ENCODE measurements at regions not wholly inside any gene's neighbourhood (a gene's known extent, or its start where the extent isn't known, plus 50 kb on each side); places are given as distances from the start of the nearest gene placed in this dataset.
"Not testable (repeated sequence)": the region's sequence is repeated elsewhere in the genome, so short reads cannot be mapped to it uniquely, and the experiment has no call there.

DNA sequence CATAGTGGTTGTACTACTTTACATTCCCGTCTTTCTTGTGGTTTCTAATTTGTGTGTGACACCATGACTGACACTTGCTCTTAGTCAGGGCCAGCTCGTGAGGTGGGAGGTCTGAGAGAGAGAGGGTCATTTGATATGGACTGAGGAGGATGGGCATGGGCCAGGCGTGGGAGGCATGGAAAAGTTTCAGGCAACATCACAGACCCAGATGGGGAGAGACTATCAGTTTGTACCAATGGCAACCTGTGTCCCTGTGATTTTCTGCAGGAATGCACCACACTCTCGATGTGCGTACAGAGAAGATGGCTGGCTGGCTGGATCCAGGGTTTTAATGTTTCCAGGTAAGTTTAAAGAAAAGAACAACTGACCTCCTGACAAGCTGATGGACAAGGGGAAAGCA is 273.6 kb downstream of the CYRIA start:
- TF ChIP-seq, protein P1, sequence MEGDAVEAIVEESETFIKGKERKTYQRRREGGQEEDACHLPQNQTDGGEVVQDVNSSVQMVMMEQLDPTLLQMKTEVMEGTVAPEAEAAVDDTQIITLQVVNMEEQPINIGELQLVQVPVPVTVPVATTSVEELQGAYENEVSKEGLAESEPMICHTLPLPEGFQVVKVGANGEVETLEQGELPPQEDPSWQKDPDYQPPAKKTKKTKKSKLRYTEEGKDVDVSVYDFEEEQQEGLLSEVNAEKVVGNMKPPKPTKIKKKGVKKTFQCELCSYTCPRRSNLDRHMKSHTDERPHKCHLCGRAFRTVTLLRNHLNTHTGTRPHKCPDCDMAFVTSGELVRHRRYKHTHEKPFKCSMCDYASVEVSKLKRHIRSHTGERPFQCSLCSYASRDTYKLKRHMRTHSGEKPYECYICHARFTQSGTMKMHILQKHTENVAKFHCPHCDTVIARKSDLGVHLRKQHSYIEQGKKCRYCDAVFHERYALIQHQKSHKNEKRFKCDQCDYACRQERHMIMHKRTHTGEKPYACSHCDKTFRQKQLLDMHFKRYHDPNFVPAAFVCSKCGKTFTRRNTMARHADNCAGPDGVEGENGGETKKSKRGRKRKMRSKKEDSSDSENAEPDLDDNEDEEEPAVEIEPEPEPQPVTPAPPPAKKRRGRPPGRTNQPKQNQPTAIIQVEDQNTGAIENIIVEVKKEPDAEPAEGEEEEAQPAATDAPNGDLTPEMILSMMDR (IDR thresholded peaks at IDR 0.05) = no peak
- TF ChIP-seq POLR2A (IDR thresholded peaks at IDR 0.05) = no peak
- intact Hi-C loops (cut with DNase I) = no loop called here
- Histone ChIP-seq H3K27me3 (no peaks in the 10 kb centered on the region), H3K9me3 (replicated peaks in 1 of 3) (no peaks in the 10 kb centered on the region), H3K4me3 (no peak overlapping the region), H3K27ac (no peak overlapping the region), H3K4me1 (replicated peaks in 1 of 2) (no peaks in the 10 kb centered on the region), H3K36me3 (replicated peaks in 1 of 2) (no peaks in the 10 kb centered on the region)
- DNase-seq = no peak
- WGBS, 4 donors = 73 to 86% (median 80%) methylated on average over 5 of the region's 5 CpGs

DNA sequence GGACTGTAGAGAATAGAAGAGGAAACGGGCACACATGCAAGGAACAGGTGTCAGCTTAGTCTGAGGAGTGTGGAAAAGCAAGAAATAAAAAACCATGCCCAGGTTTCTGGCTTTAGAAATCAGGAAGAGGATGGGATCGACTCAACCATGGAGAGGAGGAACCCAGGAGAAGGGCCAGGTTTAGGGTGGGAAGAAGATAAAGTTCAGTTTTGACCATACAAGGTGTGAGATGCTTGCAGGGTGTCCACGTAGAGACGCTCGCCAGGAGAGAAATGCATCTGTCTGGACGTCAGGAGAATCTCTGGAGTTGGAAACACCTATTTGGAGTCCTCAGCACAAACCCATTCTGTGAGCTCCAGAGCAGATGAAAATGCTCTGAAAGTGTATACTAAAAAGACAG is 275.1 kb downstream of the CYRIA start:
- DNase-seq = no peak
- TF ChIP-seq, protein P1 (IDR thresholded peaks at IDR 0.05) = no peak
- no peak for TF ChIP-seq POLR2A (IDR thresholded peaks at IDR 0.05)

DNA sequence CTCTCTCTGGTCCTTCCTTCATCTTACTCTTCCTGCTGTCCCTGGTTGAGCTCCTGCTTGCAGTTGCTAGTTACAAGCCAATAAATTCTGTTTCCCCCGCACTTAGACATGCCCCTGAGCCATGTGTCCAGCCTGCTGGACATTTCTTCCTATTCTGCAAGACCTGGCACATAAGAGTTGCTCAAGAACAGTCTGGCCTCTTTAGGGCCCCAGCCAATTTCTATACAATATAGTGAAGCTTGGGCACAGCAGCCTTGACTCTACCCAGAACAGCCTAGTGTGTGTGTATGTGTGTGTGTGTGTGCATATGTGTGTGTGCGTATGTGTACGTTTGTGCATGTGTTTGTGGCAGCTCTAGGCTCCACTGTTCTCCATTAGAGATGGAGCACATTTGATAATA is 276.0 kb downstream of the CYRIA start:
- 73 to 91% (median 79%) methylated on average over 3 of the region's 3 CpGs for WGBS, 4 donors
- TF ChIP-seq, protein P1 (IDR thresholded peaks at IDR 0.05) = no peak
- TF ChIP-seq POLR2A (IDR thresholded peaks at IDR 0.05) = no peak
- Histone ChIP-seq H3K27ac (no peak overlapping the region), H3K4me1 (replicated peaks in 1 of 2) (no peaks in the 10 kb centered on the region), H3K27me3 (no peaks in the 10 kb centered on the region), H3K36me3 (replicated peaks in 1 of 2) (no peaks in the 10 kb centered on the region), H3K4me3 (no peak overlapping the region), H3K9me3 (replicated peaks in 1 of 3) (no peaks in the 10 kb centered on the region)
- DNase-seq = no peak
- intact Hi-C loops (cut with DNase I) = no loop called here

More for the DNA sequence above, 275.1 kb downstream of the CYRIA start:
- 79 to 87% (median 82%) methylated on average over 6 of the region's 6 CpGs for WGBS, 4 donors
- Histone ChIP-seq H3K27me3 (no peaks in the 10 kb centered on the region), H3K4me3 (no peak overlapping the region), H3K4me1 (replicated peaks in 1 of 2) (no peaks in the 10 kb centered on the region), H3K9me3 (replicated peaks in 1 of 3) (no peaks in the 10 kb centered on the region), H3K36me3 (replicated peaks in 1 of 2) (no peaks in the 10 kb centered on the region), H3K27ac (no peak overlapping the region)
- intact Hi-C loops (cut with DNase I) = no loop called here

- H3K4me1 ChIP-seq (replicated peaks in 1 of 2); H3K36me3 ChIP-seq (replicated peaks in 1 of 2); H3K27me3 ChIP-seq; H3K4me3 ChIP-seq; intact Hi-C loops (cut with DNase I); DNase-seq; H3K27ac ChIP-seq; H3K9me3 ChIP-seq (replicated peaks in 1 of 3): not testable (repeated sequence)
- WGBS, 4 donors = 89 to 94% (median 92%) methylated on average over 16 of the region's 16 CpGs
Observed at GRCh38 chr2:16388199-16388830, 277.3 kb downstream of the CYRIA start.

DNA sequence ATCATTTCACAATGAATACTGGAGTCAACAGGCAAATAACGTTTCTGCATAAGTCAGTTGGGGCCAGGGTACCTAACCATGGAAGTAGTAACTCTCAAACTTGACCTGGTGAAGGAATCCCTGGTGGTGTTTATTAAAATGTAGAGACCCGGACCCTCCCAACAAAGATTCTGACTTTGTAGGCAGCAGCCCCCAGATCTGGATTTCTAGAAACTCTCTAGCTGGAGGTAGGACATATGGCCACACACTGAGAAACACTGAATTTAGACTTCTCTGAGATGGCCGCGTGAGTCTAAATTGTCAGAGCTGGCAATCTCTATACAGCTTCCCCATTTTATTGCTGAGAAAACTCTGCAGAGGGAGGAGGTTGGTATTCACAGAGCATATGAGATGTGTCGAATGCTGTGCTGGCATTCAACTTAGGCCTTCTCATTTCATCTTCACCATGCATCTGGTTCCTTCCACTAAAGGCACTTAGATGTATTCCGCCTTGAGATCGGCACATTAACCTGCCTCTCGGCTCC is 278.1 kb downstream of the CYRIA start:
- no peak for DNase-seq
- Histone ChIP-seq H3K36me3 (replicated peaks in 1 of 2) (no peaks in the 10 kb centered on the region), H3K4me1 (replicated peaks in 1 of 2) (no peaks in the 10 kb centered on the region), H3K9me3 (replicated peaks in 1 of 3) (no peaks in the 10 kb centered on the region), H3K27ac (no peak overlapping the region), H3K4me3 (no peak overlapping the region), H3K27me3 (no peaks in the 10 kb centered on the region)
- WGBS, 4 donors = 79 to 92% (median 88%) methylated on average over 8 of the region's 8 CpGs
- intact Hi-C loops (cut with DNase I) = no loop called here
- TF ChIP-seq POLR2A (IDR thresholded peaks at IDR 0.05) = no peak
- TF ChIP-seq, protein P1 (IDR thresholded peaks at IDR 0.05) = no peak
